ENCODE measurements at regions not wholly inside any gene's neighbourhood (a gene's known extent, or its start where the extent isn't known, plus 50 kb on each side); places are given as distances from the start of the nearest gene placed in this dataset.

DNA sequence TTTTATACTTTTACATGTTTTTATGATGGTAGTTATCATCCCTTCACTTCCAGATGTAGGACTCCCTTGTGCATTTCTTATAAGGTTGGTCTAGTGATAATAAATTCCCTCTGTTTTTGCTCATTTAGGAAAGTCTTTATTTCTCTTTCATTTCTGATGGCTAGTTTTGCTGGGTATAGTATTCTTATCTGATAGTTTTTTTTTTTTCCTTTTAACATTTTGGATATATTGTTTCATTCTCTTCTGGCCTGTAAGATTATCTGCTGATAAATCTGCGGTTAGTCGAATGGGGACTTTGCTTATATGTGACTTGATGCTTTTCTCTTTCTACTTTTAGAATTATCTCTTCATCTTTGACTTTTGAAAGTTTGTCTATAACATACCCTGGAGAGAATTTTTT lies 153.1 kb upstream of the MPHOSPH6 start:
- H3K4me3 Mint-ChIP-seq (ENCODE audit: unreplicated experiment): no peak overlapping the region
- H3K36me3 Mint-ChIP-seq (ENCODE audit: unreplicated experiment): no peaks in the 10 kb centered on the region
- DNase-seq (ENCODE audit: extremely low spot score, unreplicated experiment): no peak
- H3K9me3 Mint-ChIP-seq (ENCODE audit: unreplicated experiment): peaks cover 29% of the 10 kb centered on the region
- H3K27ac Mint-ChIP-seq (ENCODE audit: unreplicated experiment): no peak overlapping the region
- TF ChIP-seq, protein P1, sequence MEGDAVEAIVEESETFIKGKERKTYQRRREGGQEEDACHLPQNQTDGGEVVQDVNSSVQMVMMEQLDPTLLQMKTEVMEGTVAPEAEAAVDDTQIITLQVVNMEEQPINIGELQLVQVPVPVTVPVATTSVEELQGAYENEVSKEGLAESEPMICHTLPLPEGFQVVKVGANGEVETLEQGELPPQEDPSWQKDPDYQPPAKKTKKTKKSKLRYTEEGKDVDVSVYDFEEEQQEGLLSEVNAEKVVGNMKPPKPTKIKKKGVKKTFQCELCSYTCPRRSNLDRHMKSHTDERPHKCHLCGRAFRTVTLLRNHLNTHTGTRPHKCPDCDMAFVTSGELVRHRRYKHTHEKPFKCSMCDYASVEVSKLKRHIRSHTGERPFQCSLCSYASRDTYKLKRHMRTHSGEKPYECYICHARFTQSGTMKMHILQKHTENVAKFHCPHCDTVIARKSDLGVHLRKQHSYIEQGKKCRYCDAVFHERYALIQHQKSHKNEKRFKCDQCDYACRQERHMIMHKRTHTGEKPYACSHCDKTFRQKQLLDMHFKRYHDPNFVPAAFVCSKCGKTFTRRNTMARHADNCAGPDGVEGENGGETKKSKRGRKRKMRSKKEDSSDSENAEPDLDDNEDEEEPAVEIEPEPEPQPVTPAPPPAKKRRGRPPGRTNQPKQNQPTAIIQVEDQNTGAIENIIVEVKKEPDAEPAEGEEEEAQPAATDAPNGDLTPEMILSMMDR (IDR thresholded peaks at IDR 0.05): no peak
- H3K27me3 Mint-ChIP-seq (ENCODE audit: unreplicated experiment): no peaks in the 10 kb centered on the region
- no peaks in the 10 kb centered on the region for H3K4me1 Mint-ChIP-seq (ENCODE audit: unreplicated experiment)

DNA sequence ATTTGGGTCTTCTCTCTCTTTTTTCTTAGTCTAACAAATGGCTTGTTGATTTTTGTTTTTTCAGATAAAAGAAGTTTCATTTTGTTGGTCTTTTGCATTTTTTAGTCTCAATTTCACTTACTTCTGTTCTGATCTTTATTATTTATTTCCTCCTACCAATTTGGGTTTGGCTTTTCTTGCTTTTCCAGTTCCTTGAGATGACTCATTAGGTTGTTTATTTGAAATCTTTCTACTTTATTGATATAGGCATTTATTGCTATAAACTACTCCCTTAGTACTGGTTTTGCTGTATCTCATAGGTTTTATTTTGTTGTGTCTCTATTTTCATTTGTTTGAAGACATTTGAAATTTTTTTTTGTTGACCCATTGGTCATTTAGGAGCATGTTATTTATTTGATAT lies 152.2 kb upstream of the MPHOSPH6 start:
- H3K36me3 Mint-ChIP-seq (ENCODE audit: unreplicated experiment): no peaks in the 10 kb centered on the region
- DNase-seq (ENCODE audit: extremely low spot score, unreplicated experiment): no peak
- peaks cover 29% of the 10 kb centered on the region for H3K9me3 Mint-ChIP-seq (ENCODE audit: unreplicated experiment)
- H3K4me1 Mint-ChIP-seq (ENCODE audit: unreplicated experiment): no peaks in the 10 kb centered on the region
- H3K4me3 Mint-ChIP-seq (ENCODE audit: unreplicated experiment): no peak overlapping the region
- TF ChIP-seq, protein P1 (IDR thresholded peaks at IDR 0.05): no peak
- H3K27me3 Mint-ChIP-seq (ENCODE audit: unreplicated experiment): no peaks in the 10 kb centered on the region
- H3K27ac Mint-ChIP-seq (ENCODE audit: unreplicated experiment): no peak overlapping the region

DNA sequence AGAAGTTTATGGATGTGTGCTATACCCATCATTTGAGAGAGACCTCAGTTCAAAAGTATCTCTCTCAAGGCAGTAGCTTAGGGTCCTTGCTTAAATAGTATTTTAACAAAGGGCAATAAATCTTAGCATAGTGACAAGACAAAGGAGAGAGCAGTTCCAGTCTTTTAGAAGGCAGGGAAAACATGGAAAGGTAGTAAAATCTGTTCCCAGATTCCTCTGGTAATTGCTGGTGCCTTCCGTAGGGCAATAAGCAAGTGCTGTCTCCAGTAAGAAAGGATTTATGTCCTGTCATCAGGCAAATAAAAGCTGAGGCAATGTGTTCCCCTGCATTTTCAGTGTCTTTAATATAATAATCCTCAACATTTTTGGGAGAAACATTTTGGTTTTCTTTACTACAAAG lies 149.0 kb upstream of the MPHOSPH6 start:
- Mint-ChIP-seq H3K4me3 (ENCODE audit: unreplicated experiment) (no peak overlapping the region), H3K36me3 (ENCODE audit: unreplicated experiment) (no peaks in the 10 kb centered on the region), H3K27me3 (ENCODE audit: unreplicated experiment) (no peaks in the 10 kb centered on the region), H3K4me1 (ENCODE audit: unreplicated experiment) (no peaks in the 10 kb centered on the region), H3K9me3 (ENCODE audit: unreplicated experiment) (peaks cover 23% of the 10 kb centered on the region), H3K27ac (ENCODE audit: unreplicated experiment) (no peak overlapping the region)
- TF ChIP-seq, protein P1 (IDR thresholded peaks at IDR 0.05): no peak
- no peak for DNase-seq (ENCODE audit: extremely low spot score, unreplicated experiment)

DNA sequence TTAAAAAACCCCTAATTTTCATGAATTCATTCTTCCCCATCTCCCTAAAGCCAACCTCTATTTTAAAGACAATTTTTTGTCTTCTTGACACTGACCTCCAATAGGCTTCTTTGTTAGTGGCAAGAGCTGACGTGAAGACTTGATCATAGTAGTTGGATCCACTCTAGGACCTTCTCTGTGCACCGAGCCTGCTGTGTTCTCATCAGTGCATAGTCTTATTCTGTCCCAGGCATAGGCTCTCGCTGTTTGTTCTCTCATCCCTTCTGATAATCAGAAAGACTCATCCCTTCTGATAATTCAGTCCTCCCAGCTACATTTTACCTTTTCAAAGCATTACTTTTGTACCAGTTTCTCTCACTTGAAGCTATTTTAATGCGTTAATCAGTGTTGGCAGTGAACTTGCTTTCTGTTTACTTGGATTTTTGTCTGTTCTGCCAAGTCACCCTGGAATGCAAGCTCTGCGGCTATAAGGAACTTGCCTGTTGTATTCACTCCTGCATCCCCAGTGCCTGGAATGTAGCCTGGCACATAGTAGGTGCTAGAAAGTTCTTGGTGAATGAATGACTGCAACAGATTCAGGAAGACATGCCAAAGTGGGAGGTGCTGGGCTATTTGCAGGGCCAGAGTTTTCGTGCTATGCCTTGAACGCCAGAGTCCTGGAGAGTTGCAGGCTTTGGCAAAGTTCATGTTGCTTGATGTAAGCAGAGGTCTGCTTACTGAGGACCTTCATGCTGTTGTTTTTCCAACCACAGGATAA lies 147.6 kb upstream of the MPHOSPH6 start:
- no peaks in the 10 kb centered on the region for H3K27me3 Mint-ChIP-seq (ENCODE audit: unreplicated experiment)
- H3K27ac Mint-ChIP-seq (ENCODE audit: unreplicated experiment): no peak overlapping the region
- no peaks in the 10 kb centered on the region for H3K36me3 Mint-ChIP-seq (ENCODE audit: unreplicated experiment)
- H3K4me3 Mint-ChIP-seq (ENCODE audit: unreplicated experiment): no peak overlapping the region
- H3K9me3 Mint-ChIP-seq (ENCODE audit: unreplicated experiment): peaks cover 12% of the 10 kb centered on the region
- H3K4me1 Mint-ChIP-seq (ENCODE audit: unreplicated experiment): no peaks in the 10 kb centered on the region
- TF ChIP-seq, protein P1 (IDR thresholded peaks at IDR 0.05): no peak
- DNase-seq (ENCODE audit: extremely low spot score, unreplicated experiment): no peak

DNA sequence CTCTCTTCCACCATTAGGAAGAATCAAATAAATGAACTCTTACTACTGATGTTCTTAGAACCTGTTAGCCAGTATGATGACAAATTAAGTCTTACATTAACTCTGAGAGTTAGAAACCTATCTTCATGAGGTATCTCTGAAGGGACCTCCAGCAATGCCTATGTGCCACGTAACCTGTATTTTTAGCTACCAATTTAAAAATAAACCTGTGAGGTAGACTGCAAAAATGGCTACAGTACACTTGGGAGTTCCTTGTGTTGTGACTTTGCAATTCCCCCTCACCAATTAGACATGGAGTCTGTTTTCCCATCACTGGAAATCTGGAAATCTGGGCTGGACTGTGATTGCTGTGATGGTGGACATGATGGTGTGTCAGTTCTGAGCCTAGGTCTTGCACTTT lies 143.7 kb upstream of the MPHOSPH6 start:
- TF ChIP-seq, protein P1 (IDR thresholded peaks at IDR 0.05): no peak
- no peaks in the 10 kb centered on the region for H3K9me3 Mint-ChIP-seq (ENCODE audit: unreplicated experiment)
- H3K36me3 Mint-ChIP-seq (ENCODE audit: unreplicated experiment): no peaks in the 10 kb centered on the region
- no peak for DNase-seq (ENCODE audit: extremely low spot score, unreplicated experiment)
- H3K27me3 Mint-ChIP-seq (ENCODE audit: unreplicated experiment): no peaks in the 10 kb centered on the region
- H3K27ac Mint-ChIP-seq (ENCODE audit: unreplicated experiment): no peak overlapping the region
- no peaks in the 10 kb centered on the region for H3K4me1 Mint-ChIP-seq (ENCODE audit: unreplicated experiment)
- H3K4me3 Mint-ChIP-seq (ENCODE audit: unreplicated experiment): no peak overlapping the region

All from osteocyte (in vitro differentiated cells).